ENCODE measurements at regions not wholly inside any gene's neighbourhood (a gene's known extent, or its start where the extent isn't known, plus 50 kb on each side); places are given as distances from the start of the nearest gene placed in this dataset.

- TF ChIP-seq ZNF335 (tag by site-specific recombination; conservative IDR thresholded peaks at IDR 0.05) (no peak), ZNF114 (tag by site-specific recombination; IDR thresholded peaks at IDR 0.05) (no peak), ZNF292 (tag by site-specific recombination; IDR thresholded peaks at IDR 0.05; ENCODE audit: borderline replicate concordance, low read depth) (no peak), ZNF423 (tag by site-specific recombination; IDR thresholded peaks at IDR 0.05) (no peak), ZNF654 (tag by site-specific recombination; IDR thresholded peaks at IDR 0.05; ENCODE audit: low read depth) (no peak), ZBTB7A (tag by site-specific recombination; IDR thresholded peaks at IDR 0.05; ENCODE audit: low read depth) (no peak), ZNF394 (tag by site-specific recombination; IDR thresholded peaks at IDR 0.05; ENCODE audit: borderline replicate concordance) (no peak), ZNF16 (tag by site-specific recombination; IDR thresholded peaks at IDR 0.05; ENCODE audit: low read depth) (no peak), SALL2 (tag by site-specific recombination; IDR thresholded peaks at IDR 0.05; ENCODE audit: borderline replicate concordance) (no peak), ZSCAN23 (tag by site-specific recombination; IDR thresholded peaks at IDR 0.05) (no peak), GLIS2 (tag by site-specific recombination; IDR thresholded peaks at IDR 0.05) (no peak), ZNF701 (tag by site-specific recombination; IDR thresholded peaks at IDR 0.05) (no peak), ZNF549 (tag by site-specific recombination; IDR thresholded peaks at IDR 0.05) (no peak), ZNF776 (tag by site-specific recombination; IDR thresholded peaks at IDR 0.05; ENCODE audit: borderline replicate concordance) (no peak), ZSCAN30 (tag by site-specific recombination; IDR thresholded peaks at IDR 0.05) (no peak), ZNF677 (tag by site-specific recombination; IDR thresholded peaks at IDR 0.05) (no peak)
- TF ChIP-seq, protein P1, sequence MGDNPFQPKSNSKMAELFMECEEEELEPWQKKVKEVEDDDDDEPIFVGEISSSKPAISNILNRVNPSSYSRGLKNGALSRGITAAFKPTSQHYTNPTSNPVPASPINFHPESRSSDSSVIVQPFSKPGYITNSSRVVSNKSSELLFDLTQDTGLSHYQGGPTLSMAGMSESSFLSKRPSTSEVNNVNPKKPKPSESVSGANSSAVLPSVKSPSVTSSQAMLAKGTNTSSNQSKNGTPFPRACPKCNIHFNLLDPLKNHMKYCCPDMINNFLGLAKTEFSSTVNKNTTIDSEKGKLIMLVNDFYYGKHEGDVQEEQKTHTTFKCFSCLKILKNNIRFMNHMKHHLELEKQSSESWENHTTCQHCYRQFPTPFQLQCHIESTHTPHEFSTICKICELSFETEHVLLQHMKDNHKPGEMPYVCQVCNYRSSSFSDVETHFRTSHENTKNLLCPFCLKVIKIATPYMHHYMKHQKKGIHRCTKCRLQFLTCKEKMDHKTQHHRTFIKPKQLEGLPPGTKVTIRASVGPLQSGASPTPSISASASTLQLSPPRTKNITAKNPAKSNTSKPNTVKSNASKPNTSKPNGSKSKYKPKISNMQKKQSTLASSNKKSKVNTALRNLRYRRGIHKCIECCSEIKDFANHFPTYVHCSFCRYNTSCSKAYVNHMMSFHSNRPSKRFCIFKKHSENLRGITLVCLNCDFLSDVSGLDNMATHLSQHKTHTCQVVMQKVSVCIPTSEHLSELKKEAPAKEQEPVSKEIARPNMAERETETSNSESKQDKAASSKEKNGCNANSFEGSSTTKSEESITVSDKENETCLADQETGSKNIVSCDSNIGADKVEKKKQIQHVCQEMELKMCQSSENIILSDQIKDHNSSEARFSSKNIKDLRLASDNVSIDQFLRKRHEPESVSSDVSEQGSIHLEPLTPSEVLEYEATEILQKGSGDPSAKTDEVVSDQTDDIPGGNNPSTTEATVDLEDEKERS (tag by site-specific recombination; IDR thresholded peaks at IDR 0.05): no peak
- Histone ChIP-seq H3K36me3 (ENCODE audit: control insufficient read depth in 2 of 2, insufficient read depth in 1 of 2, low read length in 2 of 2) (no peaks in the 10 kb centered on the region), H3K27ac (ENCODE audit: extremely low read depth, low read depth, low read length) (no peak overlapping the region), H3K9me3 (ENCODE audit: control insufficient read depth, insufficient read depth, low read depth, low read length) (no peaks in the 10 kb centered on the region), H3K4me1 (ENCODE audit: control insufficient read depth, insufficient read depth, low read length) (peaks cover 7% of the 10 kb centered on the region), H3K4me3 (ENCODE audit: low read depth, low read length) (no peak overlapping the region)
- CTCF ChIA-PET: interaction anchor here (0.7 kb wide), 1 partner anchor 46 kb away, joined by 5 read pairs; no protein-coding TSS in a partner anchor
- POLR2A ChIA-PET: no interaction called here
These were observed 259.1 kb upstream of the AGAP1 start for GRCh38 chr2:235234736-235235135.

DNA sequence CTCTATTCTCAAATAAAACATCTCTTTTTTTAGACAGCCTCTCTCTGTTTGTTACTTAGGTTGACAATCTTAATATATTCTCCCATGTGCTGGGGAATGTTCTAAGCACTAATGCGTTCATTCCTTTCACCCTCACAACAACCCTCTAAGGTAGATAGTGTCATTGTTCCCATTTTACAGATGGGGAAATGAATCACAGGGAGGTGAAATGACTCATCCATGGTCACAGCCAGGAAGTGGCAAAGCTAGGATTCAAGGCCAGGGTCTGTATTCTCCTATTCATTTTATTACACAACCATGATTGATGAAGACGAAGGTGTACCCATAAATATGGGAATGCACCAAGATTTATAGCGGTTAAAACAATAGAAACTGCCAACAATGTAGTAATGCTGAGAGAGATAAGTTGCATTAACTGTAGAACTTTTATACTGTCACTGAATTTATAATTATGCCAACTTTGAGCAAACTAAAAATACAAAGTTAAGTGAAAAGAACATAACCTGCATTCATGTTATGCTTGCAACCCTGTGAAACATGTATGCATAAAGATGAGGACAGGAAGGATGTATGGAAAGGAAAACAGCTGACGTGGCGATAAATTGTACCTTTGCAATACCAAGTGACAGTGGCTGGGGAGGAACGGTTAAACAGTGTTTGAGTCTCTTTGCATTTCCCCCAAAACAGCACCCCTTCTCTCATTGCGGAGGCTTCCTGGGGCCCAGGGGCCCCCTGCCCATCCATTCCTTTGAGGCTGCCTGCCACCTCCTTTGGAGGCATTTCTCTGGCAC lies 257.7 kb upstream of the AGAP1 start:
- Histone ChIP-seq H3K27ac (ENCODE audit: extremely low read depth, low read depth, low read length) (no peak overlapping the region), H3K36me3 (ENCODE audit: control insufficient read depth in 2 of 2, insufficient read depth in 1 of 2, low read length in 2 of 2) (no peaks in the 10 kb centered on the region), H3K4me3 (ENCODE audit: low read depth, low read length) (no peak overlapping the region), H3K9me3 (ENCODE audit: control insufficient read depth, insufficient read depth, low read depth, low read length) (no peaks in the 10 kb centered on the region), H3K4me1 (ENCODE audit: control insufficient read depth, insufficient read depth, low read length) (no peaks in the 10 kb centered on the region; the same call in 1 of the 2 replicates)
- ChIA-PET POLR2A (no interaction called here), CTCF (no interaction called here)
- TF ChIP-seq, protein P2, sequence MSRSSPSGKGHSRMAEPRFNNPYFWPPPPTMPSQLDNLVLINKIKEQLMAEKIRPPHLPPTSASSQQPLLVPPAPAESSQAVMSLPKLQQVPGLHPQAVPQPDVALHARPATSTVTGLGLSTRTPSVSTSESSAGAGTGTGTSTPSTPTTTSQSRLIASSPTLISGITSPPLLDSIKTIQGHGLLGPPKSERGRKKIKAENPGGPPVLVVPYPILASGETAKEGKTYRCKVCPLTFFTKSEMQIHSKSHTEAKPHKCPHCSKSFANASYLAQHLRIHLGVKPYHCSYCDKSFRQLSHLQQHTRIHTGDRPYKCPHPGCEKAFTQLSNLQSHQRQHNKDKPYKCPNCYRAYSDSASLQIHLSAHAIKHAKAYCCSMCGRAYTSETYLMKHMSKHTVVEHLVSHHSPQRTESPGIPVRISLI (tag by site-specific recombination; IDR thresholded peaks at IDR 0.05): no peak
- TF ChIP-seq, protein P3, sequence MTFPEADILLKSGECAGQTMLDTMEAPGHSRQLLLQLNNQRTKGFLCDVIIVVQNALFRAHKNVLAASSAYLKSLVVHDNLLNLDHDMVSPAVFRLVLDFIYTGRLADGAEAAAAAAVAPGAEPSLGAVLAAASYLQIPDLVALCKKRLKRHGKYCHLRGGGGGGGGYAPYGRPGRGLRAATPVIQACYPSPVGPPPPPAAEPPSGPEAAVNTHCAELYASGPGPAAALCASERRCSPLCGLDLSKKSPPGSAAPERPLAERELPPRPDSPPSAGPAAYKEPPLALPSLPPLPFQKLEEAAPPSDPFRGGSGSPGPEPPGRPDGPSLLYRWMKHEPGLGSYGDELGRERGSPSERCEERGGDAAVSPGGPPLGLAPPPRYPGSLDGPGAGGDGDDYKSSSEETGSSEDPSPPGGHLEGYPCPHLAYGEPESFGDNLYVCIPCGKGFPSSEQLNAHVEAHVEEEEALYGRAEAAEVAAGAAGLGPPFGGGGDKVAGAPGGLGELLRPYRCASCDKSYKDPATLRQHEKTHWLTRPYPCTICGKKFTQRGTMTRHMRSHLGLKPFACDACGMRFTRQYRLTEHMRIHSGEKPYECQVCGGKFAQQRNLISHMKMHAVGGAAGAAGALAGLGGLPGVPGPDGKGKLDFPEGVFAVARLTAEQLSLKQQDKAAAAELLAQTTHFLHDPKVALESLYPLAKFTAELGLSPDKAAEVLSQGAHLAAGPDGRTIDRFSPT (tag by site-specific recombination; IDR thresholded peaks at IDR 0.05): no peak
- TF ChIP-seq RBAK (tag by site-specific recombination; IDR thresholded peaks at IDR 0.05): no peak
- TF ChIP-seq ZNF521 (tag by site-specific recombination; IDR thresholded peaks at IDR 0.05): no peak
- no peak for TF ChIP-seq ZNF211 (tag by site-specific recombination; IDR thresholded peaks at IDR 0.05; ENCODE audit: low read depth)
- TF ChIP-seq KLF7 (tag by site-specific recombination; IDR thresholded peaks at IDR 0.05; ENCODE audit: borderline replicate concordance): no peak
- TF ChIP-seq, protein P4, sequence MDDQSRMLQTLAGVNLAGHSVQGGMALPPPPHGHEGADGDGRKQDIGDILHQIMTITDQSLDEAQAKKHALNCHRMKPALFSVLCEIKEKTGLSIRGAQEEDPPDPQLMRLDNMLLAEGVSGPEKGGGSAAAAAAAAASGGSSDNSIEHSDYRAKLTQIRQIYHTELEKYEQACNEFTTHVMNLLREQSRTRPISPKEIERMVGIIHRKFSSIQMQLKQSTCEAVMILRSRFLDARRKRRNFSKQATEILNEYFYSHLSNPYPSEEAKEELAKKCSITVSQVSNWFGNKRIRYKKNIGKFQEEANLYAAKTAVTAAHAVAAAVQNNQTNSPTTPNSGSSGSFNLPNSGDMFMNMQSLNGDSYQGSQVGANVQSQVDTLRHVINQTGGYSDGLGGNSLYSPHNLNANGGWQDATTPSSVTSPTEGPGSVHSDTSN (CRISPR knock-in tag; IDR thresholded peaks at IDR 0.05): no peak
- TF ChIP-seq ZNF398 (tag by site-specific recombination; IDR thresholded peaks at IDR 0.05): no peak
- no peak for TF ChIP-seq BCL11A (tag by site-specific recombination; IDR thresholded peaks at IDR 0.05; ENCODE audit: low read depth)

All from HEK293 (cell line).